Panc1 (cell line): ENCODE measurements at regions not wholly inside any gene's neighbourhood (a gene's known extent, or its start where the extent isn't known, plus 50 kb on each side); places are given as distances from the start of the nearest gene placed in this dataset.

Experiments used
- ATAC-seq: fragments of 200-7000 bp; cut with Tn5 transposase; 2 replicates; pipeline ENCODE4 v1.9.1; 2020; ENCODE audit warnings: mild to moderate bottlenecking, moderate library complexity
- BruUV-seq: library from RNA; stranded (reverse); fragments of 400-500 nt; replicated peaks from 2 replicates; lab custom pipeline; 2021; lab: Mats Ljungman, UMichigan
- CTCF ChIA-PET: fragments of 300-600 bp; sonication (Branson Sonifier 250); formaldehyde crosslinking; loops from one replicate; lab custom pipeline; 2022; ENCODE audit warnings: antibody characterized with exemption; lab: Charles Lee
- POLR2A ChIA-PET: fragments of 300-600 bp; sonication (Branson Sonifier 250); formaldehyde crosslinking; loops from one replicate; lab custom pipeline; 2022; ENCODE audit warnings: antibody characterized with exemption; lab: Charles Lee
- DNase-seq: peaks from one replicate; pipeline ENCODE4 v3.0.0-alpha.2; 2010; ENCODE audit warnings: low read depth, low spot score
- H3K27ac ChIP-seq: 2 replicates; pipeline ENCODE4 v1.5.1; 2011; ENCODE audit warnings: mild to moderate bottlenecking, low read length, inconsistent platforms
- H3K27me3 ChIP-seq: fragments of 200-500 bp; sonication (Bioruptor generic); 2 replicates; pipeline ENCODE4 v1.6.0; 2014; ENCODE audit warnings: low read length, inconsistent platforms; ENCODE audit not compliant: control insufficient read depth, insufficient read depth
- H3K36me3 ChIP-seq: fragments of 200-500 bp; sonication (Bioruptor generic); 2 replicates; pipeline ENCODE4 v1.5.1; 2014; ENCODE audit warnings: inconsistent platforms, mild to moderate bottlenecking, low read length, moderate library complexity; ENCODE audit not compliant: control insufficient read depth, insufficient read depth
- H3K4me1 ChIP-seq: 2 replicates; pipeline ENCODE4 v1.5.1; 2011; ENCODE audit warnings: inconsistent platforms, mild to moderate bottlenecking, low read length, moderate library complexity; ENCODE audit not compliant: control insufficient read depth, insufficient read depth
- H3K4me3 ChIP-seq, 2 experiments: 2 replicates each; pipeline ENCODE4 v1.5.1; 2011 to 2012; ENCODE audit warnings: low read depth in 2 of 2, low read length in 2 of 2, mild to moderate bottlenecking in 2 of 2, inconsistent platforms in 1 of 2, moderate library complexity in 1 of 2
- H3K9me3 ChIP-seq: fragments of 200-500 bp; sonication (Bioruptor generic); 2 replicates; pipeline ENCODE4 v1.5.1; 2014; ENCODE audit warnings: low read depth, mild to moderate bottlenecking, inconsistent platforms, low read length, moderate library complexity; ENCODE audit not compliant: control insufficient read depth, insufficient read depth
- POLR2AphosphoS5 ChIP-seq: IDR thresholded peaks from 2 replicates; pipeline ENCODE4 v1.6.1; 2012; ENCODE audit warnings: mild to moderate bottlenecking, low read depth, low read length, moderate library complexity
- SIN3A ChIP-seq: IDR thresholded peaks from 2 replicates; pipeline ENCODE4 v1.6.1; 2012; ENCODE audit warnings: low read depth, mild to moderate bottlenecking, low read length, moderate library complexity, borderline replicate concordance; ENCODE audit not compliant: insufficient read depth
- TCF7L2 ChIP-seq: IDR thresholded peaks from 2 replicates; pipeline ENCODE4 v1.6.1; 2011; ENCODE audit warnings: mild to moderate bottlenecking, low read depth, low read length, inconsistent platforms
- in situ Hi-C: cut with HindIII; loops from 2 replicates; pipeline ENCODE4 v1.10.0; 2016; ENCODE audit warnings: low sequenced_read_pairs, low pct_unique_long_range_greater_than_20kb
- intact Hi-C: fragments of 100-400 bp; cut with micrococcal nuclease; formaldehyde crosslinking; loops from one replicate; pipeline ENCODE4 v1.10.0; 2022; ENCODE audit not compliant: unreplicated experiment
- TF ChIP-seq, protein P1 (sequence below): fragments of 450-650 bp; IDR thresholded peaks from 2 replicates; pipeline ENCODE4 v1.5.1; 2017; ENCODE audit warnings: mild to moderate bottlenecking
- TF ChIP-seq, protein P2 (sequence below), 2 experiments: IDR thresholded peaks; 2 replicates each; pipeline ENCODE4 v1.6.1; 2011 to 2012; ENCODE audit warnings: low read depth in 2 of 2, control low read depth in 1 of 2, low read length in 1 of 2, mild to moderate bottlenecking in 1 of 2, moderate library complexity in 1 of 2; ENCODE audit not compliant: insufficient read depth in 1 of 2

DNA sequence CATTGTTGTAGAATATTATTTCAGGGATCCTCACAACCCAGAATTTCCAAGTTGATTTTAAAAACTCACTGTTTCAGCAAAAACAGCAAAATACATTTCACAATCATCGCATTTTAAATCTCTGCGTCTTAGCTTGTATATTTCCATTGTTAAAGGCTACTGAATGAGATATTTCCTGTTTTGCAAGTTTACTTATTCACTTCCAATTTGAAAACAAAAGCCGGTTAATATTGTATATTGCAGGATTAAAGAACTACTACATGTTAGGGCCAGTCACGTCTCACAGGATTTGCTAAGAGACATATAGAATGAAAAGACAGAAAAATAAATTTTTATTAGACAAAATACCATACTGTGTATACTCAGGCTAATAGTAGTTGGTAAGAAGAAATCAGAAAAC lies 395.9 kb upstream of the CDH9 start:
- POLR2A ChIA-PET: no interaction called here
- no peak overlapping the region for H3K27ac ChIP-seq
- H3K27me3 ChIP-seq: no peaks in the 10 kb centered on the region
- no peaks in the 10 kb centered on the region for H3K36me3 ChIP-seq
- TF ChIP-seq SIN3A (no peak), POLR2AphosphoS5 (no peak), TCF7L2 (no peak)
- TF ChIP-seq, protein P1, sequence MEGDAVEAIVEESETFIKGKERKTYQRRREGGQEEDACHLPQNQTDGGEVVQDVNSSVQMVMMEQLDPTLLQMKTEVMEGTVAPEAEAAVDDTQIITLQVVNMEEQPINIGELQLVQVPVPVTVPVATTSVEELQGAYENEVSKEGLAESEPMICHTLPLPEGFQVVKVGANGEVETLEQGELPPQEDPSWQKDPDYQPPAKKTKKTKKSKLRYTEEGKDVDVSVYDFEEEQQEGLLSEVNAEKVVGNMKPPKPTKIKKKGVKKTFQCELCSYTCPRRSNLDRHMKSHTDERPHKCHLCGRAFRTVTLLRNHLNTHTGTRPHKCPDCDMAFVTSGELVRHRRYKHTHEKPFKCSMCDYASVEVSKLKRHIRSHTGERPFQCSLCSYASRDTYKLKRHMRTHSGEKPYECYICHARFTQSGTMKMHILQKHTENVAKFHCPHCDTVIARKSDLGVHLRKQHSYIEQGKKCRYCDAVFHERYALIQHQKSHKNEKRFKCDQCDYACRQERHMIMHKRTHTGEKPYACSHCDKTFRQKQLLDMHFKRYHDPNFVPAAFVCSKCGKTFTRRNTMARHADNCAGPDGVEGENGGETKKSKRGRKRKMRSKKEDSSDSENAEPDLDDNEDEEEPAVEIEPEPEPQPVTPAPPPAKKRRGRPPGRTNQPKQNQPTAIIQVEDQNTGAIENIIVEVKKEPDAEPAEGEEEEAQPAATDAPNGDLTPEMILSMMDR: no peak
- TF ChIP-seq, protein P2, sequence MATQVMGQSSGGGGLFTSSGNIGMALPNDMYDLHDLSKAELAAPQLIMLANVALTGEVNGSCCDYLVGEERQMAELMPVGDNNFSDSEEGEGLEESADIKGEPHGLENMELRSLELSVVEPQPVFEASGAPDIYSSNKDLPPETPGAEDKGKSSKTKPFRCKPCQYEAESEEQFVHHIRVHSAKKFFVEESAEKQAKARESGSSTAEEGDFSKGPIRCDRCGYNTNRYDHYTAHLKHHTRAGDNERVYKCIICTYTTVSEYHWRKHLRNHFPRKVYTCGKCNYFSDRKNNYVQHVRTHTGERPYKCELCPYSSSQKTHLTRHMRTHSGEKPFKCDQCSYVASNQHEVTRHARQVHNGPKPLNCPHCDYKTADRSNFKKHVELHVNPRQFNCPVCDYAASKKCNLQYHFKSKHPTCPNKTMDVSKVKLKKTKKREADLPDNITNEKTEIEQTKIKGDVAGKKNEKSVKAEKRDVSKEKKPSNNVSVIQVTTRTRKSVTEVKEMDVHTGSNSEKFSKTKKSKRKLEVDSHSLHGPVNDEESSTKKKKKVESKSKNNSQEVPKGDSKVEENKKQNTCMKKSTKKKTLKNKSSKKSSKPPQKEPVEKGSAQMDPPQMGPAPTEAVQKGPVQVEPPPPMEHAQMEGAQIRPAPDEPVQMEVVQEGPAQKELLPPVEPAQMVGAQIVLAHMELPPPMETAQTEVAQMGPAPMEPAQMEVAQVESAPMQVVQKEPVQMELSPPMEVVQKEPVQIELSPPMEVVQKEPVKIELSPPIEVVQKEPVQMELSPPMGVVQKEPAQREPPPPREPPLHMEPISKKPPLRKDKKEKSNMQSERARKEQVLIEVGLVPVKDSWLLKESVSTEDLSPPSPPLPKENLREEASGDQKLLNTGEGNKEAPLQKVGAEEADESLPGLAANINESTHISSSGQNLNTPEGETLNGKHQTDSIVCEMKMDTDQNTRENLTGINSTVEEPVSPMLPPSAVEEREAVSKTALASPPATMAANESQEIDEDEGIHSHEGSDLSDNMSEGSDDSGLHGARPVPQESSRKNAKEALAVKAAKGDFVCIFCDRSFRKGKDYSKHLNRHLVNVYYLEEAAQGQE (IDR thresholded peaks at IDR 0.05; ENCODE audit: insufficient read depth in 1 of 2, low read depth in 2 of 2, low read length in 1 of 2): no peak
- no TSS peak for BruUV-seq
- no peaks in the 10 kb centered on the region for H3K9me3 ChIP-seq
- intact Hi-C loops (no loop called here), in situ Hi-C loops (no loop called here)
- DNase-seq: no peak
- no peaks in the 10 kb centered on the region for H3K4me1 ChIP-seq
- CTCF ChIA-PET: no interaction called here
- ATAC-seq: no peak
- H3K4me3 ChIP-seq: no peak overlapping the region

- Histone ChIP-seq H3K27ac (no peak overlapping the region), H3K27me3 (no peaks in the 10 kb centered on the region), H3K4me3 (no peak overlapping the region), H3K4me1 (no peaks in the 10 kb centered on the region), H3K36me3 (no peaks in the 10 kb centered on the region), H3K9me3 (no peaks in the 10 kb centered on the region)
- CTCF ChIA-PET: no interaction called here
- POLR2A ChIA-PET: no interaction called here
- no peak for TF ChIP-seq TCF7L2
- TF ChIP-seq, protein P1: no peak
- no peak for TF ChIP-seq SIN3A
- TF ChIP-seq, protein P2 (IDR thresholded peaks at IDR 0.05; ENCODE audit: insufficient read depth in 1 of 2, low read depth in 2 of 2, low read length in 1 of 2): no peak
- TF ChIP-seq POLR2AphosphoS5: no peak
- no peak for ATAC-seq
- BruUV-seq: no TSS peak
- DNase-seq: no peak
- in situ Hi-C loops: no loop called here
- intact Hi-C loops: no loop called here
These were observed 375.7 kb upstream of the CDH9 start for GRCh38 chr5:27414099-27414498.
